NT2/D1 (cell line): ENCODE measurements at regions not wholly inside any gene's neighbourhood (a gene's known extent, or its start where the extent isn't known, plus 50 kb on each side); places are given as distances from the start of the nearest gene placed in this dataset.

Experiments used
- SUZ12 ChIP-seq: IDR thresholded peaks from 2 replicates; pipeline ENCODE4 v1.6.1; 2011; ENCODE audit not compliant: insufficient read length, insufficient read depth; ENCODE audit errors: extremely low read depth
- YY1 ChIP-seq: IDR thresholded peaks from 2 replicates; pipeline ENCODE4 v1.6.1; 2011; ENCODE audit not compliant: insufficient read length, insufficient read depth
- ZNF274 ChIP-seq: IDR thresholded peaks from 2 replicates; pipeline ENCODE4 v1.6.1; 2011; ENCODE audit warnings: mild to moderate bottlenecking, low read depth, low read length

DNA sequence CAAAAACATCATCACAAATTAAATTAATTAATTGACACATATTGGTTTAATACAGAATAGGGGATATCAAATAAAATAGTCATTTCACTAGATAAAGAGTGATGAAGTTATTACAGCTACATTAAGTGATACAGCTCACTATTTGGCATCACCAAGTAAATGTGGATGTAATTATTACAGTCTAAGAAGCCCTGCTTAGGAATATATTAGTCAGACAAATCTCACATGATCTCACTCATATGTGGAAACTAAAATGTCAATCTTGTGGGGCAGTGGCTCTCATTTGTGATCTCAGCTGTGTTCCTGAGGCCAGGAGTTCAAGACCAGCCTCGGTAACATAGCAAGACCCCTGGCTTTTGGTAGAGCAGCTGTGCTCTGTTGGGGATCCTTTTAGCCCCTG, 233.4 kb upstream of the RGMB start:
- TF ChIP-seq YY1 (no peak), SUZ12 (no peak), ZNF274 (no peak)
